Adipocyte (in vitro differentiated cells): ENCODE measurements at regions not wholly inside any gene's neighbourhood (a gene's known extent, or its start where the extent isn't known, plus 50 kb on each side); places are given as distances from the start of the nearest gene placed in this dataset.

Source experiments
- DNase-seq: peaks from one replicate; pipeline ENCODE4 v3.0.0-alpha.2; 2015; ENCODE audit warnings: low read depth
- H3K27me3 ChIP-seq: replicated peaks from 2 replicates; pipeline ENCODE4 v1.7.0; 2013; ENCODE audit warnings: mild to moderate bottlenecking, low read length, moderate library complexity; ENCODE audit not compliant: control insufficient read depth, insufficient read depth
- H3K36me3 ChIP-seq: 2 replicates; pipeline ENCODE4 v1.7.0; 2013; ENCODE audit warnings: low read length, mild to moderate bottlenecking, moderate library complexity; ENCODE audit not compliant: control insufficient read depth, insufficient read depth, severe bottlenecking
- H3K4me1 ChIP-seq: 2 replicates; pipeline ENCODE4 v1.7.0; 2013; ENCODE audit warnings: mild to moderate bottlenecking, low read length, moderate library complexity; ENCODE audit not compliant: control insufficient read depth, insufficient read depth
- H3K4me3 ChIP-seq: 2 replicates; pipeline ENCODE4 v1.7.0; 2013; ENCODE audit warnings: mild to moderate bottlenecking, low read length, moderate library complexity
- H3K9ac ChIP-seq: 2 replicates; pipeline ENCODE4 v1.7.0; 2013; ENCODE audit warnings: mild to moderate bottlenecking, low read length, moderate library complexity
- H3K9me3 ChIP-seq: 2 replicates; pipeline ENCODE4 v1.7.0; 2013; ENCODE audit warnings: mild to moderate bottlenecking, low read length, moderate library complexity; ENCODE audit not compliant: control insufficient read depth

- no peak overlapping the region for H3K4me3 ChIP-seq
- H3K36me3 ChIP-seq = no peaks in the 10 kb centered on the region
- no peak overlapping the region for H3K9ac ChIP-seq
- H3K9me3 ChIP-seq = no peaks in the 10 kb centered on the region
- no peaks in the 10 kb centered on the region for H3K27me3 ChIP-seq
- no peak for DNase-seq
- H3K4me1 ChIP-seq = no peaks in the 10 kb centered on the region
These were observed 1649.0 kb downstream of the HACE1 start for GRCh38 chr6:103210686-103211085.

- no peak overlapping the region for H3K4me3 ChIP-seq
- H3K4me1 ChIP-seq = no peaks in the 10 kb centered on the region
- no peaks in the 10 kb centered on the region for H3K36me3 ChIP-seq
- DNase-seq = no peak
- no peaks in the 10 kb centered on the region for H3K9me3 ChIP-seq
- H3K27me3 ChIP-seq = no peaks in the 10 kb centered on the region
- no peak overlapping the region for H3K9ac ChIP-seq
These were observed 1661.3 kb downstream of the HACE1 start for GRCh38 chr6:103198386-103198785.

GRCh38 chr6:103193413-103193812, 1666.3 kb downstream of the HACE1 start:
- DNase-seq = no peak
- H3K9ac ChIP-seq = no peak overlapping the region
- H3K4me1 ChIP-seq = no peaks in the 10 kb centered on the region
- H3K9me3 ChIP-seq = no peaks in the 10 kb centered on the region
- no peak overlapping the region for H3K4me3 ChIP-seq
- H3K27me3 ChIP-seq = no peaks in the 10 kb centered on the region
- no peaks in the 10 kb centered on the region for H3K36me3 ChIP-seq

- H3K4me3 ChIP-seq = no peak overlapping the region
These were observed 1668.2 kb downstream of the HACE1 start for GRCh38 chr6:103191391-103192093.

GRCh38 chr6:103184776-103185175, 1674.9 kb downstream of the HACE1 start:
- Histone ChIP-seq H3K4me3 (no peak overlapping the region), H3K4me1 (no peaks in the 10 kb centered on the region), H3K9me3 (no peaks in the 10 kb centered on the region), H3K27me3 (no peaks in the 10 kb centered on the region), H3K36me3 (no peaks in the 10 kb centered on the region), H3K9ac (no peak overlapping the region)
- DNase-seq = no peak

More at GRCh38 chr6:103191391-103192093, 1668.2 kb downstream of the HACE1 start:
- Histone ChIP-seq H3K9ac (no peak overlapping the region), H3K4me1 (no peaks in the 10 kb centered on the region), H3K36me3 (no peaks in the 10 kb centered on the region), H3K9me3 (no peaks in the 10 kb centered on the region), H3K27me3 (no peaks in the 10 kb centered on the region)
- DNase-seq = no peak

- Histone ChIP-seq H3K9ac (no peak overlapping the region), H3K4me1 (no peaks in the 10 kb centered on the region), H3K9me3 (no peaks in the 10 kb centered on the region), H3K4me3 (no peak overlapping the region), H3K27me3 (no peaks in the 10 kb centered on the region), H3K36me3 (no peaks in the 10 kb centered on the region)
- DNase-seq = no peak
These were observed 1675.8 kb downstream of the HACE1 start for GRCh38 chr6:103183831-103184411.

GRCh38 chr6:103178193-103178592, 1681.5 kb downstream of the HACE1 start:
- H3K4me1 ChIP-seq = no peaks in the 10 kb centered on the region
- no peak overlapping the region for H3K4me3 ChIP-seq
- H3K27me3 ChIP-seq = no peaks in the 10 kb centered on the region
- H3K36me3 ChIP-seq = no peaks in the 10 kb centered on the region
- DNase-seq = no peak
- no peak overlapping the region for H3K9ac ChIP-seq
- no peaks in the 10 kb centered on the region for H3K9me3 ChIP-seq

- H3K9me3 ChIP-seq = no peaks in the 10 kb centered on the region
These were observed 1681.9 kb downstream of the HACE1 start for GRCh38 chr6:103177791-103178190.

GRCh38 chr6:103175056-103175455, 1684.7 kb downstream of the HACE1 start:
- Histone ChIP-seq H3K4me1 (no peaks in the 10 kb centered on the region), H3K4me3 (no peak overlapping the region), H3K27me3 (no peaks in the 10 kb centered on the region), H3K9ac (no peak overlapping the region), H3K9me3 (no peaks in the 10 kb centered on the region), H3K36me3 (no peaks in the 10 kb centered on the region)
- no peak for DNase-seq

More at GRCh38 chr6:103177791-103178190, 1681.9 kb downstream of the HACE1 start:
- no peaks in the 10 kb centered on the region for H3K36me3 ChIP-seq
- no peaks in the 10 kb centered on the region for H3K27me3 ChIP-seq
- H3K4me1 ChIP-seq = no peaks in the 10 kb centered on the region
- H3K4me3 ChIP-seq = no peak overlapping the region
- no peak for DNase-seq
- no peak overlapping the region for H3K9ac ChIP-seq

GRCh38 chr6:103167345-103168071, 1692.2 kb downstream of the HACE1 start:
- no peaks in the 10 kb centered on the region for H3K36me3 ChIP-seq
- H3K9me3 ChIP-seq = no peaks in the 10 kb centered on the region
- H3K4me3 ChIP-seq = no peak overlapping the region
- H3K4me1 ChIP-seq = peaks cover 6% of the 10 kb centered on the region
- DNase-seq = no peak
- no peak overlapping the region for H3K9ac ChIP-seq
- no peaks in the 10 kb centered on the region for H3K27me3 ChIP-seq

GRCh38 chr6:103154779-103155572, 1704.7 kb downstream of the HACE1 start:
- H3K4me3 ChIP-seq = no peak overlapping the region
- no peak for DNase-seq
- no peaks in the 10 kb centered on the region for H3K9me3 ChIP-seq
- H3K27me3 ChIP-seq = no peaks in the 10 kb centered on the region
- H3K36me3 ChIP-seq = no peaks in the 10 kb centered on the region
- no peak overlapping the region for H3K9ac ChIP-seq
- H3K4me1 ChIP-seq = no peaks in the 10 kb centered on the region
